ENCODE measurements at regions not wholly inside any gene's neighbourhood (a gene's known extent, or its start where the extent isn't known, plus 50 kb on each side); places are given as distances from the start of the nearest gene placed in this dataset.

DNA sequence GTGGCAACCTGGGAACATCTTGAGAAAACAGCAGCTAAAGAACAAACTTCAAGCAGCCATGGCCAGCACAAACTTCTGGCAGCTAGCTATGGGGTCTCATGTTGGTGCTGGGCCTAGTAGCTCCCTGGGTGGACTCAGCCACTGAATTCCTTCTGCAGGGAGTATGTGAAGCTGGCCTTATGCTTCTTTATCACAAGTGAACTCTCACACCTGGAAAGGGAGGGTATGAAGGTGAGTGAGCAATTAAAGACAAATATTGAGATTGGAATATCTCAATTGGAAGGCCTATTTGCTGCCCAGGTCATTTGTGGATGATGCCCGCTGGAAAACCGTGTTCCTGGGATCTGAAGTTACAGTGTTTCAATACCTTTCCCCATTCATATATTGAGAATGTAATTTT lies 153.3 kb upstream of the RPS6KA3 start:
- DNase-seq: no peak

DNA sequence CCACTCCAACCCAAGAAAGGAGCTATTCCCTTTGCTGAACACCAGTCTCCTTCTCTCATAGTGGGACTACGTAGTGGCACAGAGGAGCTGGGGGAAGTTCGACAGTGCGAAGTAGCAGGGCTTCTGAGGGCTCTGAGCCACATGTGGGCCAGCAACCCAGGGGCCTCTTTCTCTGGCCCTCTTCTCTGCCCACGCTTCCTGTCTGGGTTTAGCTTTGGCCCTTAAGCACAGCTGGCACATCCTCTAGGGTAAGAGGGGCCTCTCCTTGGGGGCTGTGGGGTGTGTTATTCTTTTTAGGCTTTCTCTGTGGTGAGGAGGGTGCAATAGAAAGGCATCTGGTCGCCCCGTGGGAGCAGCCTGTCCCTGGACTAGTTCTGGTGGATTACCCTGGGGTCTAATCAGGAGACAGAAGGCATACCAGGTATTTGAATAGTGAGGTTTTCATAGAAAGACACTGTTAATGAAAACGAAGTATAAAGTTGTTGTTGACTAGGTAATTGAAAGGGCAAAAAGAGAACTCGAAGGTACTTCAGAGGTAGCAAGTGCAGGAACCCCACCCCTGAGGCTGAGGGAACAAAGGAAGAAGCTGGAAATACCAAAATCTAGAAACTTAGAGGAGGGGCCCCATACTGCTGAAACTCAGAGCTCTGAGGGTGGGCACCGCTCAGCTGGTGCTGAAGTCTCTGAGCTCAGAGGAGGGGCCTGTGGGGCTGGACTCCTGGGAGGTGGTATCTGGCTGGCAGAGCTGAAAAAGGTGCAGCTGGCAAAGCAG lies 151.9 kb upstream of the RPS6KA3 start:
- no peak for DNase-seq

DNA sequence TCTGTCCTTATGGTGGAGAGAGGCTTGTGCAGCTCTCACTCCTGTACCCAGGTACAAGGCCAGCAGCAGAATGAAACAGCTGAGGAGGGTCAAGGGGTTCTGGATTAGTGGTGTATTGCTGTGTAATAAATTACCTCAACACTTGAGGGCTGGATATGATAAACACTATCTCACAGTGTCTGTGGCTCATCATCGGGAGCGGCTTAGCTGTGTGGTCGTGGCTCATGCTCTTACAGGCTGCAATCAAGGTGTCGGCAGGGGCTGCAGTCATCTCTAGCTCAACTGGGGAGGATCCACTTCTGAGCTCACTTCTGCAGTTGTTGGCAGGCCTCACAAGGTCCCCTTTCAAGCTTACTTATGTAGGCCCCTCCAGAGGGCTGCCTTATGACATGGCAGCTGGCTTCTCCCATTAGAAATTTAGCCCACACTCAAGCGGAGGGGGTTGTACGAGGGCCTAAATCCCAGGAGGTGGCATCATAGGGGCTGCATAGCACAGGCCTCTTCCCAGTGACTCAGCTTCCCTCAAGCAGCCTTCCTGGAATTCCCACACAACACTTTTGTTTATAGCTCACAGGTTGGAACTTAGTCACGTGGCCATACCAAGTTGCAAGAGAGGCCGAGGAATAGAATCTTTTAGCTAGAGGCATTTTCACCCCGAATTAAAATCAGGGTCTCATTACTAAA lies 148.2 kb upstream of the RPS6KA3 start:
- no peak for DNase-seq

DNA sequence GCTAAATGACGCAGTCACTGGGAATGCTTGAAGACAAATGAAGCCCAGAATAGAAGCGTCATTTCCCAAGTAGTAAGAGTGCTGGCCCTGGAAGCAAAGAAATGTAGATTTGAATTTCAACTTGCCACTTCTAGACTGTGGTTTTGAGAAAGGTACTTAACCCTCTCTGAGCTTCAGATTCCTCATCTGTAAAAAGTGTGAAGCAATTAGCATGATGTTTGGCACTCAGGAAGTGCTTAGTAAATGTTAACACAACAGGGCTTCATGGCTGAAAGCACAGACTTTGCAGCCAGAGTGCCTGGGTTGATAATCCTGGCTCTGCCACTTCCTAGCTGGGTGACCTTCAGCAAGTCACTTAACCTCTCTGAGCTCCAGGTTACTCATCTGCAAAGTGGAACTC lies 147.4 kb upstream of the RPS6KA3 start:
- DNase-seq: no peak

DNA sequence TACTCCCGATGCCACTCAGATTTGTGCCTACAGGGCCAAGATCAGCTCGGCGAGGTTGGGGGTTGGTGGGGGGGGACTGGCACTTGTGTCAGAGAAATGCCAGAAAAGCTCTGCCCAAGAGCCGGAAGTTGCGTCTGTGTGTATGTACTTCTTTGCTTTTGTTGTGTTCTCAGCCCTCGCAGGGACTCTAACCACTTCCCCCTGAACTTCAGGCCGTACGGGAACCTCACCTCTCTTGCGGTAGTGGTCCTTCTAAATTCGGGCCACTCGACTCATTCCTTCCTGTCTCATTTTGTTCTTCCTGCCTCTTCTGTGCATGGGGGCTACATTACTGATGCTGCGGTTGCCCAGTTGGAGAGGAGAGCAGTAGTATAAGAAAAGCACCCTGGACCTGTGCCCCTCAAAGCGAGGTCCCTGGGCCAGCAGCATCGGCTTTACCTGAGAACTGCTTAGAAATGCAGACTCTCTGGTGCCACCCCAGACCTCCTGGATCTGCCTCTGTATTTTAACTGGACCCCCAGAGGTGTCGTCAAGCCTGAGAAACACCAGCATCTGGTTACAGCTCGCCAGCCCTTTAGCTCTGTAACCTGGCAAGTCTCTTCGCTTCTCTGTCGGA lies 146.3 kb upstream of the RPS6KA3 start:
- DNase-seq: no peak

DNA sequence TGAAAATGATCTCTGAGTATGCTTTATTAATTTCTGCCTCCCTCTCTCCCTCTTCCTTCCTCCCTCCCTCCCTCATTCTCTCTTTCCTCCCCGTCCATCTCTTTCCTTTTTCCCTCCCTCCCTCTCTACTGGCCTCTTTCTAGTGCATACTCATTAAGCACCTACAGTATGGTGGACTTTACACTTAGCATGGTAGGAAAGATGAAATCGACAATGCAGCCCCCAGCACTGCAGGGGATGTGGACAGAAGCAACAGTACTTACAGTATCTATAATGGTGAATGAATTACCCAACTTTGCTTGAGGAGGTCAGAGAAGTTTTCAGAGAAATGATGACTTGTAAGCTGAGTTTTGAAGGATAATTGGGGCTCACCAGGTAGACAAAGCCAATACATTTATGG lies 143.8 kb upstream of the RPS6KA3 start:
- DNase-seq: no peak

DNA sequence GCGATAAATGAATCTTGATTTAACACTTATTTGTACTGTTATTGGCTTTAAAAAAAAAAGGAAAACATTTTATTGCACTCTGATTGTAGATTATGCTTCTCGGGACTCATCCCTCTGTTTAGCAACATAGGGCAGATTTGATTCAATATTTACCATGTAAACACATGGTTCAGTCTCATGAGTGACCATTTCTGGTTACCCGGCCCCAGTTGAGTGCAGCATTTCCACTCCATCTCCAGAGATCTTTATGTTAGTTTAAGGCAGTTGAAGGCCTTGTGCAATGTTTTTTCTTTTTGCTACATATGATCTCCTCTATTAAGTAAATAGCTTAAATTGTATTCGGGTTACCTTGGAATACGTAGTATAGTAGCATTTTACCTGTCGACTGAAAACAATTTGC lies 143.3 kb upstream of the RPS6KA3 start:
- no peak for DNase-seq

DNA sequence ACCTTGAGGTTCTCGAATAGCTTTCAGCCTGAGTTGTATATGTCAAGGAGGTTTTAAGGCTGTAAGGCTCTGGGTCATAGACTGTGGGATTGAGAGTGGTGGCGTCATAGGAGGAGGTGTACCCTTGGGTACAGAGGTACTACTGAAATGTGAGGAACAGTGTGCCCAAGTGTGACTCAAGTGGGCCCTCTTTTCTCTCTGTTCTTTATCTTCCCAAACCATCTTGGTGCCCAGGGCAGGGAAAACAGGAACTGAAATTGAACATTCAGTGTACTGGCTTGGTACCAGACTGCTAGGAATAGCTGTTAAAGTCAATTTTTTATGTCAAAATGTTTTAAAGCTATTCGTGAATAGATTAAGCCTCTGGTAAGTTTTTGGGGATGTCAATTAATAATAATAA lies 136.2 kb upstream of the RPS6KA3 start:
- DNase-seq: no peak

DNA sequence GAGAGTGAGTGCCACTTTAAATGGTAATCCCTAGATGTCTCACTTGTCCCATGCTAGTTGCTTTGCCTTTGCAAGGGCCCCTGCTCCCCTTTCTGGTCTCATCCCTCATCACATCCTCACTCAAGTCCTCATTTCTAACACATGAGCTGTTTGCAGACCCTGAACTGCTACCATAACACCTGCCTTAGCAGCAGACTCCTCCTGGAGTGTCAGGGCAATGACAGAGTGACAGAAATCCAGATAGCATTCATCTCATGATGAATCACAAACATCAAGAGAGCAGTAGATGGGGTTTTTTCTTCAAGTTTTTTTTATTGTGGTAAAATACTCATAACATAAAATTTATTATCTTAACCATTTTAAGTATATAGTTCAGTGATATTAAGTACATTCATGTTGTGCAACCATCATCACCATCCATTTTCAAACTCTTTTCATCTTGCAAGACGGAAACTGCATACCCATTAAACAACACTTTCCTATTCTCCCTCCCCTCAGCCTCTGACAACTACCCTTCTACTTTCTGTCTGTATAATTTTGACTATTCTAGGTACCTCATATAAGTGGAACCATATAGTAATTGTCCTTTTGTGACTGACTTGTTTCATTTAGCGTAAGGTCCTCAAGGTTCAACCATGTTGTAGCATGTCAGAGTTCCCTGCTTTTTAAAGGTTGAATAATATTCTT lies 133.2 kb upstream of the RPS6KA3 start:
- DNase-seq: no peak

DNA sequence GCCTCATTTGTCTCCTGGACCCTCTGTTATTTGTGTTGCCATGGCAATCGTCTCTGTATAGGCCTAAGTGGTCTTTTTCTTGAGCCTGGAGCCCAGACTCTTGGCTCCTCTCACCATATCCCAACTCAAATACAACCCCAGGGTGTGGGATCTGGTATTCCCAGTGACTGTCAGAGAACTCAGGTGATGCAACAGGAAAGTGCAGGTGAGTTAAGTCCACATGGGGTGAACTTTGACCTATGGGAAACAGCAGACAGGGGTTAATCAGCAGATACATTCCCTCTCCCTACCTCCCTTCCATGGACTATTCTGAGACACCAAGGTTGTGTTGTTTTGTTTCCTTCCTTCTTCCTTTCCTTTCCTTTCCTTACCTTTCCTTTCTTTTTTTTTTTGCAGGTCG lies 130.9 kb upstream of the RPS6KA3 start:
- DNase-seq: no peak

DNA sequence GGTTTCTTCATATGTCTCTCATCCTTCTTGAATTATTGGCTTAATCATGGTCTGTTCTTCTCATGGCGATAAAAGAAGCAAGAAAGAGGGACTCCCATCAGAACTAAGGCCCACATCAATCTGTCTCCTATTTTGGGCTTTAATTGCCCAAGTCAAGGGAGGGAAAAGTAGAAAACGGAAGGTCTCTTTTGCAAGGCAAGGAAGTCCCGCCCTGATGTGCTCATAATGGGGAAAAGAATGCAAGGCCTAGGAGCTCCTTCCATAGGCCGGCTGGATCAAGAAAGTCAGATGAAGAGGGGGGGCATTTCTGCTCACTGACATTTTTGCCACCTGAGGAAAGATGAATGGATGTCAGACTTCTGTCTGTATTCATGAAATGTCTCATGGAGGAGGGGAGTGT lies 127.7 kb upstream of the RPS6KA3 start:
- no peak for DNase-seq

DNA sequence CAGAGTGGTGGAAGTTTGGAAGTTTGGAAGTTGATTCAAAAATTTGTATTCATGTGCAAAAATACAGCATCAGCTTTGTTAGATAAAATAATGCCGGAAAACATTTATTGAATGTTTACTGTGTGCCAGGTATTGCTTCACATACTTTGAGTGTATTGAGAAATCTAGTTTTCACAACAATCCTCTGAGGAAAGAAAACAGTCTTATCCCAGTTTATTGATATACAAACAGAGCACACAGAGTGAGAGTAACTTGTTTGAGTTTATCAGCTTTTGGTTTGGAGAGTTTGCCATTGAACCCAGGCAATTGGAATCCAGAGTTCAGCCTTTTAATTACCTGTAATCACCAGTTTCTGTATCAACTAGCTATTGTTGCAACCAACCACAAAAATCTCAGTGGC lies 127.2 kb upstream of the RPS6KA3 start:
- DNase-seq: no peak

DNA sequence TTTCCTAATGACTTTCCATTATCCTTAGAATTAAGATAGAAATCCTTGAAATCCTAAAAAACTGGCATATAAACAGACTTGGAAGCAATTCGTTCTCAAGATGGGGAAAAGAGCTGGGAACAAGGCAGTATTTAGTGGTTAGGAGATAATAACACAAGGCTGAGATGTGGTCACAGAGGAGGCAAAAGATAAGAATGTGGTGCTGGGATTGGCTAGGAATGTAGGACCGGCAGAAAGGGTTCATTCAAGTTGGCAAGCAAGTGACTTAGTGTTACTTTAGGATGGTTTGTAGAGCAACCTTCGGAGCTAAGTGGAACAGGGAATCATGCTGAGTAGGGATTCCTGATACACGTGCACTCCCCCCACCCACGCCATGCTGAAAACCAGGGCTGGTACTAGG lies 121.9 kb upstream of the RPS6KA3 start:
- no peak for DNase-seq

DNA sequence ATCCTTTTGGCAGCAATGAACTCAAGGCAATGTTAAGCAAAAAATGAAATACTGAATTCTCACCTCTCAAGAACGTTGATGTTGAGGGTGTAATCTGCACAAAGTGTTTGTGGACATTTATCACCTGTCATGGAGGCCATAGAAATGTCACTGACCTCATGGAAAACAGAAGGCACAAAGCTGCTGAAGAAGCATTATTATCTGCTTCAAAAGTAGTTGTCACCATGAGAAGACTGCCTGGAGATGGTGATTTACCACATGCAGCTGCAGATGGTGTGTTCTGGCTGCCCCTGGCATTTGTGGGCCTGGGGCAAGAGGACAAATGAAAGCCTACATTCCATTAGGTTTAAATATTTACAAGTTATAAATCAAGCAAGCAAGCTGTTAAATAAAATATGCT lies 116.8 kb upstream of the RPS6KA3 start:
- DNase-seq: no peak

DNA sequence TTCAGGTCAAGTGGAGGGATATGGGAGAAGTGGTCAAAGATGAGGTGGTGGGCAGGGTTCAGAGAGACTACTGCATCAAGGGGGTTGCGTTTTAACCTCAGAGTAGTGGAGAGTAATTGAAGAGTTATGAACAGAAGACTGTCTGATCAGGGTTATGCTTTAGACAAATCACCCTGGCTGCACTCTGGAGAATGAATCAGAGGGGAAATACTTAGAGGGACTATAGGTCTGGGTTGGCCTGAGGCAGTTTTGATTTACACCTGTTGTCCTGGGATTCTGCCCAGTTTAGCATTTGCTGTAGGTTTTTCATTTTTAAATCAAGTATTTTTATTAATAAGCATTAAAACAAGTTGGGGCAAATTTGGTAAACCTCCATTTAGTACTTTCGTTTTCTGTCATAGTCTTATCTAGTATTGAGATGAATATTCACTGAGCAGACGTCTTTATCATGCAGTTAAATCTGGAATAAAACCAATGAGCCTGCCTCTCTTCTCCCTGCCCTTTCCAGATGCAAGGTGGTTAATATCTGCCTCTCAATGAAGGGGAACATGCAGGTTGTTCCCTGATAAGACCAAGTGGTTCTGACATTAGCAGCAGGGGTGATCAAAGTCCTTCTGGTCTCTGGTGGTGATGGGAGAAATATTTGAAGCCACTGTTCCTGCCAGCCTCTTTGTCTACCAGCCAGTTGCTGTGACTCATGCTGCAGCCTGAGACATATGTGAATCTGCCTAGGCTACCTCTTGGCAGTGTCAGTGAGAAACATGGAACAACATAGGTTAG lies 116.0 kb upstream of the RPS6KA3 start:
- no peak for DNase-seq

DNA sequence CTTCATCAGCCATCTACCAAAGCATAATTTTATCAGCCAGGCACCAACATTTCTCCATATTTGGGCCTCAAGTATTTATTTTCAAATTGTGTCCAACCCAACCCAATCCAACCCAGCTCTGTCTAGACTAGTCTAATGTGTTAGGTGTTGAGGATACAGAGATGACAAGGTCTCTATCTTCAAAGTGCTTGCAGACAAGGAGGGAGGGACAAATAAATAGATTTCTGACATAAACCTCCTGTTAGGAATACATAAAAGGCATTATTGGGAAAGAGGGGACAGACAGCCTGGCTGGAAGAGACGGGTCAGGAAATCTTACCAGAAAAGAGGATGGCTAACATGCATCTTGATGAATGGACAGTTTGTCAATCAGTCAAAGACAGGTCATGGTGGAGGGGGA lies 115.4 kb upstream of the RPS6KA3 start:
- DNase-seq: no peak

DNA sequence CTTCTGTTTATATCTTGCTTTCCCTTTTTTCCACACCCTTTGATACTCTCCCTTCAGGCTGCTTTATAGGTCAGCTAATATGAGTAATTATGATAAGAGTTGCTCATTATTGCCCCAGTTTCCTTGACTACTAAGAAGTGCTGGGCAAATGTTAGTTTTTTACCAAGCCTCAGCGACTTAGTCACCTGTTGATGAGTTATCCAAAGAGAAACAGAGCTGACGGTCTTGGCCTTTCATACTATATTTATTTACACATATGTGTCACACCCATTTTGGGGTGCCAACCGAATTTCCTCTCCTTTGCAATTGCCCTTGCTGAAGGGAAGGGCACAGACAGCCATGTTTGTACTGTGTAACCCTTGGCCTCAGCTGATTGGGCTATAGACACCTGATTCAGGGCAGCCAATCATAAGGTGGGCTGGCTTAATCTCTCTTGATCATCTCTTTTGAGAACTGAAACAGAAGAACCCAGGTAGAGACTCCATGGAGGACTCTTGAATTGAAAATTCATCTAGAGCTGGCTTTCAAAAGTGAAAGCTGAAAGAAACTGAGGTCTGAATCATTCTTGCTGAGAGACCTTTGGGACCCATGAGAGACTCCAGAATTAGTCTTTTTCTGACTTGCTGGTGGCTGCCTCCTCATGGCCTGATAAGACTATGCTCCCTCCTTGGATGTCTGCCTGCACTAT lies 111.7 kb upstream of the RPS6KA3 start:
- DNase-seq: no peak

DNA sequence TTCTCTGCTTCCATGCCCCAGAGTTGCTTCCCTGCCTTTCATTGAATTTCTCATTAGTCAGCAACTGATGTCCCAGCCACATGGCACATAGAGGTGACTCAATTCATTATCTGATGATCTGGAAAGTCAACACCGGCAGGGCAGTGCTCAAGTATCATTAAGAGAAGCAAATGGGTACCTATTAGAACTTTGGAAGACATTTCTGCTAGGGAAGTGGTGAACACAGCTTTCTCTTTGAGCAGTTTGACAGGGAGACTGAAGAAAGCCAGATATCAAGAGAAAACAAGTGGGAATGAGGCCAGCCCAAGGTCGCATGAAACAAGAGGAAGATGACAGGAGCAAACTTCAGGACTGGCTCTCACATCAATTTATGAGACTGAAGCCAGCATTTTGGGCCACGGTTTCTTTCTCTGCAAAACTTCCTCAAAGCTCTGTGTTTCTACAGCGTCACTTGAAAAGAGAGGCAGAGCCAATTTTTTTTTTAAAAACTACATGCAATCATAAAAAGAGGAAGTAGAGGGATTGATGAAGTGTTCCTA lies 108.3 kb upstream of the RPS6KA3 start:
- no peak for DNase-seq

DNA sequence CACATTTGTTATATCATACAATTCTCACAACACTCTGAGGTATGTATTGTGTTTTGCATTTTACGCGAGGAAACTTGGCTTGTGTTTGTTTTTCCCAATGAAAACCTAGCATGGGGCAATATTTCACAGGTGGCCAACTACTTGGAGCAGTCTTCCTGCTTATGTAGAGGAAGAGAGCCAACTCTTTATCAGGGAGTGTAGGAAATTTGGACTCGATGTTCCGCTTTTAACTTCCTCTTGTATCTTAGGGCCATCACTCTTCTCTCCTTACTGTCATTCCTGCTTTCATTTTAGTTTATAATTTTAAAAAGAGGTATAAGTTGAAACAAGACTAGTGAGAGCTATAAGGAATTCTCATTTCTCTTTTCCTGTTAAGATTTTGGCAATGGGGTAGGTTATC lies 107.7 kb upstream of the RPS6KA3 start:
- DNase-seq: no peak

DNA sequence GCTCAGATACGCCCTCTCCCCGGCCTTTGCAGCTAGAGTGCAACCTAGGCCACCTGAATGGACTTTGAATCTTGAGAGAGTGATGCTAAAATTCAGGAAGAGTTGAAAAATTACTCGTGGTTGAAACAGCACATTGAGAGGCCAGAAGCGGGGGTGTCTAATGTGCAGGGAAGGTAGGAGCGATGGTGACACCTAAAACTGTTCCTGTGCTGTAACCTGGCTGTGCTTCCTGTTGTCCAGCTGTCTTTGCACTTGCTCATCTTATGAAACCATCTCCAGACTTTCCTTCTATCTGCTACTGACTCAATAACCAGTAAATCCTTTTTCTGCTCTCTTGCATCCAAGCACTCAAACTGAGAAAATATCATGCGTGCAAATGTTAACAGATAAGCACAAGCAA lies 106.4 kb upstream of the RPS6KA3 start:
- no peak for DNase-seq

DNA sequence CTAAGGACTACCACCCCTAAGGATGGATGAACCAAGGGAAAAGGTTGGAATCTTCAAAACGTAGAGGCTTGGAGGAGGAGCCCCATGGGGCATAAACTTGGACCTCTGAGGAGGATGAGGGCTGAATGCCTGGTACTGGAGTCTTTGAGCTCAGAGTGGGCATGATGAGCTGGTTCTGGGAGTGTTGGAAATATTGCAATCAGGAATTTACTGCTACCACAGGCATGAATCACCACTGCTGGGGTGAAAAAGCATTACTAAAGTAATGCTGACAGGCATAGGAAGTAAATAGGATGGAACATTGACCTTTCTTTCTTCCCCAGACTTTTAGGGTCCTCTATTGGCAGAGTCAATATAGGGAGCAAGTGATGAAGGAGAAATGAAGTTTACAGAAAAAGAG lies 105.8 kb upstream of the RPS6KA3 start:
- DNase-seq: no peak

DNA sequence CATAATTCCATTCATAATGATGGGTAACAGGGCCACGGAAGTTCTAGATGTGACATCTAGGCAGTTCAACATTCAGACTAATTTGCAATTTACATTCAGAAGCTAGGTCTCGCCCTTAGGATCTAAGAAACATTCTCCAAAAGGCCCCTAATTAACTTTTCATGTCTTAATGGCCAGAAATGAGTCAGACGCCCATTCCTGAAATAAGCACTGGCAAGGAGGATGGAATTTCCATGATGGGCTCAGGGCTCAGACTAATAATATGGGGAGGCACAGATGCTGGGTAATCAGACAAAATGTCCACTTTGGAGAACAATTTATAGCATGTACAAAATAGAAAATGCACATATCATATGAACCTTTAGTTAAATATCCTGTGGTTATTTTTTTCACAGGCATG lies 102.8 kb upstream of the RPS6KA3 start:
- no peak for DNase-seq

Data from NCI-H1930 (cell line).